Prostate gland (tissue), 2 donors: ENCODE measurements at regions not wholly inside any gene's neighbourhood (a gene's known extent, or its start where the extent isn't known, plus 50 kb on each side); places are given as distances from the start of the nearest gene placed in this dataset.

Experiments used
- DNase-seq: peaks from one replicate; pipeline ENCODE4 v3.0.0-alpha.2; 2019; ENCODE audit warnings: low spot score
- H3K27ac ChIP-seq, 2 donors: fragments of 200-600 bp; sonication (generic); 2 replicates each; pipeline ENCODE4 v1.5.1; 2017 to 2019
- H3K27me3 ChIP-seq: fragments of 200-600 bp; sonication (generic); replicated peaks from 2 replicates; pipeline ENCODE4 v1.5.1; 2019; ENCODE audit not compliant: insufficient read depth
- H3K36me3 ChIP-seq, 2 donors: fragments of 200-600 bp; sonication (generic); 1 replicate in 1 of 2; 2 replicates in 1 of 2; pipeline versions ENCODE4 v1.5.1 to v1.8.1; 2017 to 2019
- H3K4me1 ChIP-seq: fragments of 200-600 bp; sonication (generic); replicated peaks from 2 replicates; pipeline ENCODE4 v1.5.1; 2019
- H3K4me3 ChIP-seq, 2 donors: fragments of 200-600 bp; sonication (generic); 2 replicates each; pipeline ENCODE4 v1.5.1; 2017 to 2019
- H3K9me3 ChIP-seq: fragments of 200-600 bp; sonication (generic); 2 replicates; pipeline ENCODE4 v1.5.1; 2017
- POLR2A ChIP-seq: fragments of 450-650 bp; IDR thresholded peaks from one replicate; pipeline ENCODE4 v1.6.1; 2016; ENCODE audit warnings: antibody characterized with exemption, mild to moderate bottlenecking
- POLR2AphosphoS5 ChIP-seq: sonication (generic); formaldehyde crosslinking; IDR thresholded peaks from one replicate; pipeline ENCODE4 v1.6.1; 2017; ENCODE audit warnings: antibody characterized with exemption
- WGBS: methylation state at CpG from one replicate; pipeline ENCODE4 v1.1.5; 2018; 5-methylcytosine and 5-hydroxymethylcytosine counted together
- intact Hi-C: fragments of 100-400 bp; cut with DNase I; formaldehyde crosslinking; loops from one replicate; pipeline ENCODE4 v1.14.2; 2022
- TF ChIP-seq, protein P1 (sequence below), 4 experiments: fragments of 200-600 bp in 2 of 4; fragments of 450-650 bp in 2 of 4; sonication (generic) in 2 of 4; IDR thresholded peaks; 1 replicate in 3 of 4; 2 replicates in 1 of 4; pipeline ENCODE4 v1.5.1; 2016 to 2019; ENCODE audit warnings: antibody characterized with exemption in 4 of 4, mild to moderate bottlenecking in 2 of 4, moderate library complexity in 2 of 4

DNA sequence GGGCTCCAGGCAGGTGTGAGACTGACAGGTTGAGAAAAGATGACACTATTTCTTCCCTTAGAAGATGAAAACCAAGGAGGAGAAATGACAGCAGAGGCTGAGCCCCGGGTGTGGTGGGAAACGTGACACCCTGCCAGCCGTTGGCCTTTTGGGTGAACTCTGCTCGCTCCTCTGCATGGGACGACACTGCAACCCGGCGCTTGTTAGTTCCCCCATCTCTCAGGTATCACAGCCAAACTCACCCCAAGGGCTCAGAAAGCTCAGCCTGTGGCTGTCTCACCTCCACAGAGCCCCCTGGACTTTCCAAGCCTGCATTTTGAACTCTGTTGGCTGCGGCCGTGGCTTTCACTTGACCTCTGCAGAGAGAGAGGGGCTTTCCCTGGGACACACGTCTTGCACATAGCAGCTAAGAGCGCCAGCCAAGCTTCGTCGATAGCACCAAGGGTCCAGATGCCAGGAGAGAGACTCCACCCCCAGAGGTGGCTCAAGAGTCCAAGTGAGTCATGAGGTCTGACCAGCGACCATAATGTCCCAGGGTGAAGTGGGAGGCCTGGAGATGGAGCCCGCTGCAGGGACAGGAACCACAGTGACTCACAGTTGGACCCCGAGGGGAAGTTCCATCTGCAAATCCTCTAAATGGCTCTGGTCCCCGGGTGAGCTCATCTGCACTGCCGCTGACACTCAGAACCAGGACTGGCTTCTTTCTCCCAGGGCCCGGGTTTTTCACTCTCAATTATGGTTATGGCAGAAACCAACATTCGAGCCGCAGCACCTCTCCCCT is 301.9 kb downstream of the SOX9 start:
- intact Hi-C loops, result no loop called here
- no peak overlapping the region for H3K27ac ChIP-seq
- H3K9me3 ChIP-seq, result no peaks in the 10 kb centered on the region
- TF ChIP-seq, protein P1, sequence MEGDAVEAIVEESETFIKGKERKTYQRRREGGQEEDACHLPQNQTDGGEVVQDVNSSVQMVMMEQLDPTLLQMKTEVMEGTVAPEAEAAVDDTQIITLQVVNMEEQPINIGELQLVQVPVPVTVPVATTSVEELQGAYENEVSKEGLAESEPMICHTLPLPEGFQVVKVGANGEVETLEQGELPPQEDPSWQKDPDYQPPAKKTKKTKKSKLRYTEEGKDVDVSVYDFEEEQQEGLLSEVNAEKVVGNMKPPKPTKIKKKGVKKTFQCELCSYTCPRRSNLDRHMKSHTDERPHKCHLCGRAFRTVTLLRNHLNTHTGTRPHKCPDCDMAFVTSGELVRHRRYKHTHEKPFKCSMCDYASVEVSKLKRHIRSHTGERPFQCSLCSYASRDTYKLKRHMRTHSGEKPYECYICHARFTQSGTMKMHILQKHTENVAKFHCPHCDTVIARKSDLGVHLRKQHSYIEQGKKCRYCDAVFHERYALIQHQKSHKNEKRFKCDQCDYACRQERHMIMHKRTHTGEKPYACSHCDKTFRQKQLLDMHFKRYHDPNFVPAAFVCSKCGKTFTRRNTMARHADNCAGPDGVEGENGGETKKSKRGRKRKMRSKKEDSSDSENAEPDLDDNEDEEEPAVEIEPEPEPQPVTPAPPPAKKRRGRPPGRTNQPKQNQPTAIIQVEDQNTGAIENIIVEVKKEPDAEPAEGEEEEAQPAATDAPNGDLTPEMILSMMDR (IDR thresholded peaks at IDR 0.05), result no peak
- TF ChIP-seq POLR2A, result no peak
- no peak for TF ChIP-seq POLR2AphosphoS5
- no peaks in the 10 kb centered on the region for H3K4me1 ChIP-seq
- no peaks in the 10 kb centered on the region for H3K27me3 ChIP-seq
- no peak for DNase-seq
- WGBS, result 62% methylated on average over 21 of the region's 21 CpGs
- H3K36me3 ChIP-seq, result no peaks in the 10 kb centered on the region
- no peak overlapping the region for H3K4me3 ChIP-seq

DNA sequence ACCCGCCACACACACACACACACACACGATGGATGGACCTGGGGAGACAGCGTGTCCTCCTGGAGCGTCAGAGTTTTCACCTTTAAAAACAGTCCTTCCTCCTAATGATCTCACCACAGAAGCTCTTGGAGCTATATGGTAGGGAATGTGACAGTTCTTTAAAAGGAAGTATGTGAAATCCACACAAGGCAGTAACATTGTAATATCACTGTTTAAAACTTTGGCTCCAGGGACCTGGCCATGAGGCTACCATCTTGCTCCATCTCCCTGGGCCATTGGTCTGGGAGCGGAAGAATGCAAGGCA is 302.4 kb downstream of the SOX9 start:
- Histone ChIP-seq H3K36me3 (no peaks in the 10 kb centered on the region), H3K27ac (no peak overlapping the region), H3K4me3 (no peak overlapping the region), H3K27me3 (no peaks in the 10 kb centered on the region), H3K9me3 (no peaks in the 10 kb centered on the region), H3K4me1 (no peaks in the 10 kb centered on the region)
- TF ChIP-seq, protein P1 (IDR thresholded peaks at IDR 0.05), result no peak
- no peak for TF ChIP-seq POLR2A
- TF ChIP-seq POLR2AphosphoS5, result no peak
- intact Hi-C loops, result no loop called here
- no peak for DNase-seq
- 88% methylated on average over 5 of the region's 5 CpGs for WGBS

GRCh38 chr17:72423718-72424117 is 302.9 kb downstream of the SOX9 start:
- intact Hi-C loops, result no loop called here
- Histone ChIP-seq H3K27me3 (no peaks in the 10 kb centered on the region), H3K36me3 (no peaks in the 10 kb centered on the region), H3K27ac (no peak overlapping the region), H3K4me1 (no peaks in the 10 kb centered on the region), H3K4me3 (no peak overlapping the region), H3K9me3 (no peaks in the 10 kb centered on the region)
- DNase-seq, result no peak
- no peak for TF ChIP-seq POLR2A
- TF ChIP-seq, protein P1 (IDR thresholded peaks at IDR 0.05), result no peak
- TF ChIP-seq POLR2AphosphoS5, result no peak
- WGBS, result 85% methylated on average over 14 of the region's 14 CpGs

- no peaks in the 10 kb centered on the region for H3K27me3 ChIP-seq
- no peak overlapping the region for H3K27ac ChIP-seq
- no peak for DNase-seq
- WGBS, result 96% methylated on average over 12 of the region's 12 CpGs
- H3K9me3 ChIP-seq, result no peaks in the 10 kb centered on the region
- TF ChIP-seq POLR2AphosphoS5 (no peak), POLR2A (no peak)
- TF ChIP-seq, protein P1 (IDR thresholded peaks at IDR 0.05), result no peak
- H3K4me1 ChIP-seq, result no peaks in the 10 kb centered on the region
- no peaks in the 10 kb centered on the region for H3K36me3 ChIP-seq
- intact Hi-C loops, result no loop called here
- no peak overlapping the region for H3K4me3 ChIP-seq
Observed at GRCh38 chr17:72424505-72425117, 303.8 kb downstream of the SOX9 start.
